ENCODE measurements at regions not wholly inside any gene's neighbourhood (a gene's known extent, or its start where the extent isn't known, plus 50 kb on each side); places are given as distances from the start of the nearest gene placed in this dataset.

DNA sequence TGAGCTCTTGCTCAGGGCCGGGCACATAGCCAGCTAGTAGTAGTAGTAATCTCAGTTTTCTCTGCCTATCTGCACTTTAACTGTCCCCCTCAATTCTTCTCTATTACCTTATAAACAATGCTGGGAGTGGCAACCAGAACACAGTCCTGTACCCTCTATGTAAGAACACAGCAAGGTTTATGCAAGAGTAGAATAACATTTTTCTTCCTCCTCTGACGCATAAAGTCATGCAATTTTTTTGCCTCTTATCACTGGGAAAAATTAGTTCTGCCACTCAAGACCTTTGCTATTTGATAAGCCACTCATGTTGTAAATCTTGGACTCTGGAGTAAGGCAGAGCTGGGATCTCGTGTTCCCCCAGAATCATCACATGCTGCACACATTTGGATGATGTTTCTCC lies 200.7 kb upstream of the SOX11 start:
- Mint-ChIP-seq H3K4me3 (no peak overlapping the region), H3K9me3 (ENCODE audit: low read depth) (no peaks in the 10 kb centered on the region), H3K27ac (no peak overlapping the region), H3K36me3 (no peaks in the 10 kb centered on the region), H3K27me3 (no peaks in the 10 kb centered on the region), H3K4me1 (ENCODE audit: low read depth) (no peaks in the 10 kb centered on the region)

DNA sequence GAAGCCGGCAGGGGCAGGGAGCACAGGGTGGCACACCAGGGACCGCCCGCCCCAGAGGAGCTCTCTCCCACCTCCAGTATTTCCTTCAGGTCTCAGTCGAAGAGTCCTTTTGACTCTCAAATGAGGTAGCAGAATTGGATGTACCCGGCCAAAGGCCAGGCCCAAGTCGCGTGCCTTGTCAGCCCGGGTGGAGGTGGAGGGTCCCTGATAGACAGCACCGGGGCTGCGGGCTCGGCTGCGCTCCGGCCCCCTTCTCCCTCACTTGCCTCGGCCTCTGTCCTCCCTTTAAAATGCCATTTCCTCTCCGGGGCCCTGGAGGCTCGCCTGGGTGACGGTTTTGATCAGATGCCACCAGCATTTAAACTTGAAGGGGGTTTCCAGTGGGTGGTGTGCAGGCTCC lies 198.9 kb upstream of the SOX11 start:
- H3K4me1 Mint-ChIP-seq (ENCODE audit: low read depth): no peaks in the 10 kb centered on the region
- no peak overlapping the region for H3K4me3 Mint-ChIP-seq
- H3K27me3 Mint-ChIP-seq: no peaks in the 10 kb centered on the region
- H3K27ac Mint-ChIP-seq: no peak overlapping the region
- no peaks in the 10 kb centered on the region for H3K9me3 Mint-ChIP-seq (ENCODE audit: low read depth)
- no peaks in the 10 kb centered on the region for H3K36me3 Mint-ChIP-seq

DNA sequence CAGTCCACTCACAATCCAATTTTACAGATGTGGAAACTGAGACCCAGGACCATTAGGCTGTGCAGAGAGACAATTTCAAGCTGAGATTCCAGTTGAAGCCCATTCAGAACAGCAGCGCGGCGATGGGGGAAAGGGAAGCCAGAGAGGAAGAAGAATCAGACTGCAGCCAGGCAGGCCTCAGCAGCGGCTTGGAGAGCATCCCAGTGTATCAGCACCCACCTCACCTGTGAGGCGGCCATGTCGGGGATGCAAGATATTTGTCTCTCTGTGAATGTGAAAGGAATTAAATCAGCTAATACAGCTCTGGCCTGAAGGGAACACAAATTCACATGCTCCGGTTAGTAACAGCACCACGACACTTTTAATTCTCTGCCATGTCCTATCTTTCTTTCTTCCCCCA lies 198.0 kb upstream of the SOX11 start:
- Mint-ChIP-seq H3K27me3 (no peaks in the 10 kb centered on the region), H3K4me1 (ENCODE audit: low read depth) (no peaks in the 10 kb centered on the region), H3K9me3 (ENCODE audit: low read depth) (no peaks in the 10 kb centered on the region), H3K36me3 (no peaks in the 10 kb centered on the region), H3K27ac (no peak overlapping the region), H3K4me3 (no peak overlapping the region)

DNA sequence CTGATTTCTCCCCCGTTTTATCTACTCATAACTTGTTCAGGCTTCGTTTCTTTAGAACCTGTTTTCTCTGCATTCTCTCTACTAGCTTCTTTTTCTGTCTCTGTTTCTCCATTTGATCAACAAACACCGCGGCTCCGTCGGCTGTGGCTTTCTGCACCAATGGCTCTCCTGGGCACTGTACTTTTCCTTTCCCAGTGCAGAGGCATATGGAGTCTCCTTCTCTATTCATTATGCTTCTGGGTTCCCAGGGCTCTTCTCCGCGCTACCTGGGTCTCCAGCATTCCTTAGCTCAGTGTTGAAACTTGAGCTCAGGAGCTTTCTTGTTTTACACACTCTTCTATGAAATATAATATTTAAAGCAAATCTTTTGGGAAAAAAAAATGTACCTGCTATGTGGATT lies 196.6 kb upstream of the SOX11 start:
- H3K4me1 Mint-ChIP-seq (ENCODE audit: low read depth): no peaks in the 10 kb centered on the region

DNA sequence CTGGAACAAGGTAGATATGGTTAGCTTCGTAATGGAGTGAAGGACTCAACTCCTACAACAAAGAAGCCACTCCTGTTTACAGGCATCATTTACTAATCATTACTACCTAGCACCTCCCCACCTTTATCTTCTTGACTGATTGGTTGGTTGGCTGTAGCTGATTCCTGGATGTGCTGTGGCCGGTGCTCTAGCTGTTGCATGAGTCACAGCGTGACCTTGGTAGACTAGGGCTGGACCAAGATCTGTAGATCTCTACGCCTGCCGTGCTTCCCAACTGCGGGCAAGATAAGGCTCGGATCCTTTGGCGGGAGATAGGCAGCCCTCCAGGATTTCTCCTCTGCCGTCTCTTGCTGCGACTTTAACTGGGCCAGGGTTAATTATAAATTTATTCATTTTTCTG lies 194.3 kb upstream of the SOX11 start:
- no peaks in the 10 kb centered on the region for H3K4me1 Mint-ChIP-seq (ENCODE audit: low read depth)
- H3K27ac Mint-ChIP-seq: no peak overlapping the region
- no peak overlapping the region for H3K4me3 Mint-ChIP-seq
- H3K27me3 Mint-ChIP-seq: no peaks in the 10 kb centered on the region
- no peaks in the 10 kb centered on the region for H3K36me3 Mint-ChIP-seq
- H3K9me3 Mint-ChIP-seq (ENCODE audit: low read depth): peaks cover 3% of the 10 kb centered on the region

More for the DNA sequence above, 196.6 kb upstream of the SOX11 start:
- Mint-ChIP-seq H3K4me3 (no peak overlapping the region), H3K27ac (no peak overlapping the region), H3K36me3 (no peaks in the 10 kb centered on the region), H3K9me3 (ENCODE audit: low read depth) (no peaks in the 10 kb centered on the region), H3K27me3 (no peaks in the 10 kb centered on the region)

DNA sequence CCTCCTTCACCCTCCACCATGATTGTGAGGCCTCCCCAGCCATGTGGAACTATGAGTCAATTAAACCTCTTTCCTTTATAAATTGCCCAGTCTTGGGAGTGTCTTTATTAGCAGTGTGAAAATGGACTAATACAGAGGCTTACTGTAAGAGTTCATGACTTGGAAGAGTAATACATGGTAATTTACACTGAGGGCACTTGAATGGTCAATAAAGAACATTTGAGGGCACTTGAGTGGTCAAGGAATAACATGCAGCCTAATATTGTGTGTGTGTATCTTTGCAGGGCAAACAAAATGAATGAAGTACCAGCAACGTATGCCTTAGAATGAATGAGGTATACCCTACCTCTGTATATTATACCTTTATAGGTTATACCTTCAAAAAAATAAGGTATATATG lies 190.4 kb upstream of the SOX11 start:
- H3K27ac Mint-ChIP-seq: no peak overlapping the region
- no peaks in the 10 kb centered on the region for H3K27me3 Mint-ChIP-seq
- no peaks in the 10 kb centered on the region for H3K4me1 Mint-ChIP-seq (ENCODE audit: low read depth)
- H3K36me3 Mint-ChIP-seq: no peaks in the 10 kb centered on the region
- H3K4me3 Mint-ChIP-seq: no peak overlapping the region
- peaks cover 3% of the 10 kb centered on the region for H3K9me3 Mint-ChIP-seq (ENCODE audit: low read depth)

DNA sequence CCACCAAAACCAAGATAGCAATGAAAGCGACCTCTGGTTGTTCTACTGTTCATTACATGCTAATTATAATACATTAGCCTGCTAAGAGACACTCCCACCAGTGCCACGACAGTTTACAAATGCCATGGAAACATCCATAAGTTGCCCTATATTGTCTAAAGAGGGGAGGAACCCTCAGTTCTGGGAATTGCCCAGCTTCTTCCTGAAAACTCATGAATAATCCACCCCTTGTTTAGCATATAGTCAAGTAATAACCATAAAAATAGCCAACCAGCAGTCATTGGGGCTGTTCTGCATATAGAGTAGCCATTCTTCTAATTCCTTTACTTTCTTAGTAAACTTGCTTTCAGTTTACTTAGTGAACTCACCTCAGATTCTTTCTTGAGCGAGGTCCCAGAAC lies 189.8 kb upstream of the SOX11 start:
- no peak overlapping the region for H3K4me3 Mint-ChIP-seq
- no peaks in the 10 kb centered on the region for H3K27me3 Mint-ChIP-seq
- H3K27ac Mint-ChIP-seq: no peak overlapping the region
- no peaks in the 10 kb centered on the region for H3K36me3 Mint-ChIP-seq
- H3K9me3 Mint-ChIP-seq (ENCODE audit: low read depth): peaks cover 3% of the 10 kb centered on the region
- no peaks in the 10 kb centered on the region for H3K4me1 Mint-ChIP-seq (ENCODE audit: low read depth)

DNA sequence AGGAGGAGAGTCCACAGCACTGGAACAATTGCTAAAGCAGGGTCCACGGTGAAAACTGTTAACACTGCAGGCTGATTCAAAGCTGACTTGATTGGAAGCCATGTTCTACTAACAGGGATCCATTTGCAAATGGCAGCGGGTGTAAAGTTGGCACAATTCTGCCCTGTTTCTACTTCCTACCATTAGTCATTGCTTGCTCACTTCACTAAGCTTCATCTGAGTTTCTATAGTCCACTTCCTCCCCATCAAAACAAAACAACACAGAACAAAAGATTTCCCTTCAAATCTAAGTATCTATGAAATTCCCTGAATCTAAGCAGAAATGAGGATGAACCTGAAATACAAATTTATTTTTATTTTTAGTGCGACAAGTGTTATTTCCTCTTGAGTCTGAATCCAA lies 187.4 kb upstream of the SOX11 start:
- no peaks in the 10 kb centered on the region for H3K36me3 Mint-ChIP-seq
- H3K4me3 Mint-ChIP-seq: no peak overlapping the region
- H3K4me1 Mint-ChIP-seq (ENCODE audit: low read depth): no peaks in the 10 kb centered on the region
- no peaks in the 10 kb centered on the region for H3K27me3 Mint-ChIP-seq
- peaks cover 3% of the 10 kb centered on the region for H3K9me3 Mint-ChIP-seq (ENCODE audit: low read depth)
- no peak overlapping the region for H3K27ac Mint-ChIP-seq

DNA sequence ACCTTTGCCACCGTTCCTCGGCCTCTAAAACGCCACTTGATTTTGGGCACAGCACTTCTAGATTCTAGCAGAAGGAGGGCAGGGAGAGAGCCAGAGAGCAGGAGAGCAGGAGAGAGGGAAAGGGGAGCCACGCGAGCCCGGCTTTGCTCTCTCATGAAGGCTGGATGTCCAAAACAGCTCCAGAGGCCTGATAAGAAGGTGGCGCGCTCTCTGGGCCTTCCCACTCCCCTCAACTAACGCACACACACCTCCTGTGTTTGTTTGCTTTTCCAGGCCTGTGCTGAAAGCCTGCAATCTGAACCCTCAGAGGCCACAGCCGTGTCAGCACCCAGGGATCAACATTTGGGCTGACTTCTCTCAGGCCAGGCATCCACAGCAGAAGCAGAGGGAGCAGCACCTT lies 184.8 kb upstream of the SOX11 start:
- H3K4me1 Mint-ChIP-seq (ENCODE audit: low read depth): no peaks in the 10 kb centered on the region
- no peaks in the 10 kb centered on the region for H3K36me3 Mint-ChIP-seq
- no peaks in the 10 kb centered on the region for H3K27me3 Mint-ChIP-seq
- H3K27ac Mint-ChIP-seq: no peak overlapping the region
- no peaks in the 10 kb centered on the region for H3K9me3 Mint-ChIP-seq (ENCODE audit: low read depth)
- H3K4me3 Mint-ChIP-seq: no peak overlapping the region

DNA sequence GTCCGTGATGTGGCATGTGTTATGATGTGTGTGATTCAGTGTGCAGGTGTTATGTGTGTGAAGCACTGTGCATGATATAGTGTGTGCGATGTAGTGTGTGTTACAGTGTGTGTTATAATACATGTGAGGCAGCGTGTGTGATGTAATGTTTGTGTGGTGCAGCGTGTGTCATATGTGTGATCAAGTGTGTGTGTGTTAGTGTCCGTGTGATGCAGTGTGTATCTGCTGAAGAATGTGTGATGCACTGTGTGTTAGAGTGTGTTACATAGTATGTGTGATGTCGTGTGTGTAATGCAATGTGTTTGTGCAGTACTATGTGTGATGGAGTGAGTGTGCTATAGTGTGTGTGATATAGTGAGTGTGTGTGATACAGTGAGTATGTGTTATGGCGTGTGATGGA lies 182.8 kb upstream of the SOX11 start:
- H3K4me1 Mint-ChIP-seq (ENCODE audit: low read depth): no peaks in the 10 kb centered on the region
- no peaks in the 10 kb centered on the region for H3K36me3 Mint-ChIP-seq
- no peaks in the 10 kb centered on the region for H3K9me3 Mint-ChIP-seq (ENCODE audit: low read depth)
- H3K27me3 Mint-ChIP-seq: no peaks in the 10 kb centered on the region
- no peak overlapping the region for H3K4me3 Mint-ChIP-seq
- H3K27ac Mint-ChIP-seq: no peak overlapping the region

DNA sequence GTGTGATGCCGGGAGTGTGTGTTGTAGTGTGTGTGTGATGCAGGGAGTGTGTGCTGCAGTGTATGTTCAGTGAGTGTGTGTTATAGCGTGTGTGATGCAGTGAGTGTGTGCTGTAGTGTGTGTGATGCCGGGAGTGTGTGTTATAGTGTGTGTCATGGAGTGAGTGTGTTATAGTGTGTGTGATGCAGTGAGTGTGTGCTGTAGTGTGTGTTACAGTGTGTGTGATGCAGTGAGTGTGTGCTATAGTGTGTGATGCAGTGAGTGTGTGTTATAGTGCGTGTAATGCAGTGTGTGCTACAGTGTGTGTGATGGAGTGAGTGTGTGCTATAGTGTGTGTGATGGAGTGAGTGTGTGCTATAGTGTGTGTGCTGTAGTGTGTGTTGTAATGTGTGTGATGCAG lies 182.1 kb upstream of the SOX11 start:
- Mint-ChIP-seq H3K27ac (no peak overlapping the region), H3K27me3 (no peaks in the 10 kb centered on the region), H3K9me3 (ENCODE audit: low read depth) (no peaks in the 10 kb centered on the region), H3K36me3 (no peaks in the 10 kb centered on the region), H3K4me1 (ENCODE audit: low read depth) (no peaks in the 10 kb centered on the region), H3K4me3 (no peak overlapping the region)

DNA sequence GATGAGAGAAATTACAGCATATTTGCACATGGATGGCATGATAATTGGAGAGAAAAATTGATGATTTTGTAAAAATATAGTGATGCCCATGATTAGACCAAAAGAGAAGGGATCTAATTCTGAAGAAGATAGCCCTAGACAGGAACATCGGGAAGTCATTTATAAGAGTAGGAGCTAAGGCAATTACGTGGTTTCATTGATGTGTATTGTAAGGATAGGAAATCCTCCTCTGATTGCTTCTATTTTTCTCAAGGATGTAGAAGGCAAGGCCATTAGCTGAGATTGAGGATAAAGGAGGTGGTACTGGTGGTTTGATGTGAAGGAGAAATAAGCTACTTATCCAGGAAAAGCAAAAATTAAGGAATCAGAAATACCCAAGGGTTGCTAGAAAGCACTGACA lies 176.5 kb upstream of the SOX11 start:
- Mint-ChIP-seq H3K9me3 (ENCODE audit: low read depth) (no peaks in the 10 kb centered on the region), H3K27ac (no peak overlapping the region), H3K4me3 (no peak overlapping the region), H3K4me1 (ENCODE audit: low read depth) (no peaks in the 10 kb centered on the region), H3K36me3 (no peaks in the 10 kb centered on the region), H3K27me3 (no peaks in the 10 kb centered on the region)

DNA sequence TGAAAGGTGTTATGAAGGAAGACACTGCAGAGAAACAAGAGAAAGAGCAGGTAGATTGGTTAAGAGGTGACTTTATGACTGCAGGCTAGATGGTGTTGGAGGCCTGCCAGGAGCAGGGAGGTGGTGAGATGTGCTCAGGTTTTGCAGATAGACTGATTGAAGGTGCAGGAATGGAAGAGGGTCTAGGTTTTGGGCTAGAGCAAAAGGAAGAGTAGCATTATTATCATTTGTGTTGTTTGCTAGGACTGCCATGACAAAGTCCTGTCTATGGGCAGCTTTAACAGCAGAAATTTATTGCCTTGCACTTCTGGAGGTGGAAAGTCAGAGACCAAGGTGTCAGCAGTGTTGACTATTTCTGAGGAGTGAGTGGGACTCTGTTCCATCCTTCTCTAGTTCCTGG lies 172.9 kb upstream of the SOX11 start:
- no peak overlapping the region for H3K27ac Mint-ChIP-seq
- H3K27me3 Mint-ChIP-seq: no peaks in the 10 kb centered on the region
- no peaks in the 10 kb centered on the region for H3K36me3 Mint-ChIP-seq
- no peak overlapping the region for H3K4me3 Mint-ChIP-seq
- no peaks in the 10 kb centered on the region for H3K9me3 Mint-ChIP-seq (ENCODE audit: low read depth)
- no peaks in the 10 kb centered on the region for H3K4me1 Mint-ChIP-seq (ENCODE audit: low read depth)

DNA sequence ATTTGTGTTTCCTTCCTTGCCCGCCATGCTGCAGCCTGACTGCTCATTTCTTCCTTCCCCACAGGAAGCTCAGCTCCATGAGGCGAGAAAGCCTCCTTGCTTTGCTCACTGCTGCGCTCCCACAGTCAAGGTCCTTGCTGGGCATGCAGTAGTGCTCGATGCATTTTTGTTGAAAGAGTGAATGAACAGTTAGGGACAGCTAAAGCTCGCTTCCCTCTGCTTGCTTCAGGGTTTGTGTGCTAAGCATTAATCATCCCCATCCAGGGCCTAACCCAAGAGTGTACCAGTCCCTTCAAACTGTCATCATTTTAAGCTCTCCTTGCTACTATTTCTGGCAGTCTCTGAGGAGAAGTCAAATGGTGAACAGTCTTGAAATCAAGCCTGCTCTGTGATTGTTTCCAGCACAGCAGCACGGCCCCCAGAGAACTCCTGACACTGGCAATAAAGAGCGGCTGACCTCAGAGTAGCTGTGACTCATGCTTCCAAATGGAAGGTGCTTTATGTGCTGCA lies 171.7 kb upstream of the SOX11 start:
- H3K9me3 Mint-ChIP-seq (ENCODE audit: low read depth): no peaks in the 10 kb centered on the region

DNA sequence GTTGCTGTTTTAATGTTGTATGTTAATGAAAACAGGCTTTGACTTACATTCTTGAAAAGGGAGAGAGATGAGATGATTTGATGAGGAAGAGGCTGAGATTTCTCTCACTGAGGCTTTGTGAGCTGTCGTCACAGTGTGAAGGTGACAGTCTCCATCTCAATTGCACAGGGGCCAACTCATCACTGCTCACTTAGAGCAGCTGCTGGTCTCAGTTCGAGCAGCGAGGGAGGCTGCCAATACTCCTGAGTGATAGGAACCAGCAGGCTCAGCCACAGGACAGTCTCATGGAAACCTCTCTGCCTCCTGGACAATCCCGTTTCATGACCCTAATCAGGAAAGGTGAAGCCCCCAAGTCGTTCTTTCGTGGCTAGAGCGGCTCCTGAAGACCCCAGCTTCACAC lies 170.7 kb upstream of the SOX11 start:
- Mint-ChIP-seq H3K36me3 (no peaks in the 10 kb centered on the region), H3K4me1 (ENCODE audit: low read depth) (no peaks in the 10 kb centered on the region), H3K9me3 (ENCODE audit: low read depth) (no peaks in the 10 kb centered on the region), H3K4me3 (no peak overlapping the region), H3K27ac (no peak overlapping the region), H3K27me3 (no peaks in the 10 kb centered on the region)

More for the DNA sequence above, 171.7 kb upstream of the SOX11 start:
- Mint-ChIP-seq H3K36me3 (no peaks in the 10 kb centered on the region), H3K4me3 (no peak overlapping the region), H3K4me1 (ENCODE audit: low read depth) (no peaks in the 10 kb centered on the region), H3K27ac (no peak overlapping the region), H3K27me3 (no peaks in the 10 kb centered on the region)

DNA sequence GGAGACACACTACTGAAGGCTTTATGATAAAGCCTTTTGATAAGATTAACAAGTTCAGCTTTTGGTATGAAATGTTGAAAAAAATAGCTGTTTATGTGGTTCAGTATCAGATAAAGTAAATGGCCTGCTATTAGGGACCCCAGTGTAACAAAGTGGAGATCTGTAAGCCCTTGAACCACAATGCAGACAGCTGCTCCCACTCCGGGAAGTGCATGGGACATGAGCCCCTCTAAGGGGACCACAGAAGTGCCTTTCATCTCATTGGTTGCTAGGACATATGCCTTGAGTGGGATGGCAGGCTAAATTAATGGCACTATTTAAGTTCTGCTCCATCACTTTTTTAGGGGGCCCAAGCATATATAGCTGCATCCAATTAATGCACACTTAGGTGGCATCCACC lies 167.6 kb upstream of the SOX11 start:
- Mint-ChIP-seq H3K4me1 (ENCODE audit: low read depth) (no peaks in the 10 kb centered on the region), H3K27me3 (no peaks in the 10 kb centered on the region), H3K36me3 (no peaks in the 10 kb centered on the region), H3K4me3 (no peak overlapping the region), H3K9me3 (ENCODE audit: low read depth) (no peaks in the 10 kb centered on the region), H3K27ac (no peak overlapping the region)

DNA sequence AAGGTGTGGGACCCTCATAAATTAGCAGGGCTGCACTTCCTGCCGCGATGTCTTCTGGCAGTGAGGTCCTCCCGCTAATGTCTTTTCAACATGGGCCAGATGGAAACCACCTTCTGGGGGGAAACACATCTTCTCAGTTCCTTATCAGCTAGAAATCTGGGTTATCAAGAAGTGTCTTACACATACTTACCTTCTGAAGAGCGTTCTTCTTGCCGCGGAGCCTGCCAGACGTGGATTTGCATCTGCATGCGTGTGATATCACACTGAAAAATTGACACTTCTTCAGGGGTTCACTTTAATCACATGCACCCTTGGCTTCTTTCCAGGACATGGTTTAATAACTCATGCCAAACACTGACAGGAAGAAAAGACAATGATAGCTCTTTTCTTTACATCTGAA lies 163.5 kb upstream of the SOX11 start:
- Mint-ChIP-seq H3K27me3 (no peaks in the 10 kb centered on the region), H3K27ac (no peak overlapping the region), H3K36me3 (no peaks in the 10 kb centered on the region), H3K4me1 (ENCODE audit: low read depth) (no peaks in the 10 kb centered on the region), H3K9me3 (ENCODE audit: low read depth) (no peaks in the 10 kb centered on the region), H3K4me3 (no peak overlapping the region)

Data from activated naive CD8-positive, alpha-beta T cell (primary cell).